ENCODE measurements at regions not wholly inside any gene's neighbourhood (a gene's known extent, or its start where the extent isn't known, plus 50 kb on each side); places are given as distances from the start of the nearest gene placed in this dataset.

GRCh38 chr6:74408844-74409243 lies 712.8 kb downstream of the CD109 start (continued):
- TF ChIP-seq ZNF462 (CRISPR knock-in tag; IDR thresholded peaks at IDR 0.05) (no peak), CREB1 (CRISPR knock-in tag; IDR thresholded peaks at IDR 0.05; ENCODE audit: low read depth) (no peak)

GRCh38 chr6:74404366-74404765 lies 708.4 kb downstream of the CD109 start:
- Mint-ChIP-seq H3K27me3 (ENCODE audit: insufficient read depth, low read depth, poor library complexity) (no peaks in the 10 kb centered on the region), H3K9me3 (peaks cover 5% of the 10 kb centered on the region; the same call in 1 of the 3 replicates), H3K27ac (no peak overlapping the region), H3K4me1 (no peaks in the 10 kb centered on the region), H3K36me3 (ENCODE audit: low read depth) (no peaks in the 10 kb centered on the region; the same call in 1 of the 3 replicates), H3K4me3 (no peak overlapping the region)
- H3K9me2 ChIP-seq (ENCODE audit: insufficient read depth), result peaks cover 3% of the 10 kb centered on the region; the same call in 1 of the 2 replicates
- no peak overlapping the region for H3K27ac ChIP-seq (ENCODE audit: low read depth)
- no peaks in the 10 kb centered on the region for H3K36me3 ChIP-seq (ENCODE audit: insufficient read depth)
- no peak overlapping the region for H3K4me3 ChIP-seq
- ATAC-seq (no peak), DNase-seq (ENCODE audit: low spot score) (no peak)
- H3K4me1 ChIP-seq (ENCODE audit: insufficient read depth), result peaks cover 4% of the 10 kb centered on the region; the same call in 1 of the 2 replicates
- no peak overlapping the region for H2AFZ ChIP-seq
- no peaks in the 10 kb centered on the region for H4K20me1 ChIP-seq (replicated peaks; ENCODE audit: insufficient read depth)
- H3K79me2 ChIP-seq (replicated peaks; ENCODE audit: insufficient read depth), result no peaks in the 10 kb centered on the region
- no peaks in the 10 kb centered on the region for H3F3A ChIP-seq (replicated peaks; ENCODE audit: low read depth)
- no peak overlapping the region for H3K4me2 ChIP-seq
- H3K27me3 ChIP-seq (ENCODE audit: insufficient read depth), result no peaks in the 10 kb centered on the region
- TF ChIP-seq POLR2AphosphoS5 (IDR thresholded peaks at IDR 0.05; ENCODE audit: low read depth) (no peak), CREB1 (CRISPR knock-in tag; IDR thresholded peaks at IDR 0.05; ENCODE audit: low read depth) (no peak), STAT1 (IDR thresholded peaks at IDR 0.05; ENCODE audit: unreplicated experiment) (no peak), ZNF114 (CRISPR knock-in tag; IDR thresholded peaks at IDR 0.05) (no peak), EZH2 (IDR thresholded peaks at IDR 0.05; ENCODE audit: low read depth, unreplicated experiment) (no peak), EZH2phosphoT487 (IDR thresholded peaks at IDR 0.05; ENCODE audit: unreplicated experiment) (no peak), JUNB (IDR thresholded peaks at IDR 0.05; ENCODE audit: unreplicated experiment) (no peak), CTCF (conservative IDR thresholded peaks at IDR 0.05; ENCODE audit: low read depth in 2 of 2) (no peak), ZNF331 (CRISPR knock-in tag; IDR thresholded peaks at IDR 0.05; ENCODE audit: low read depth) (no peak), ETS1 (IDR thresholded peaks at IDR 0.05) (no peak), NANOG (IDR thresholded peaks at IDR 0.05; ENCODE audit: borderline replicate concordance) (no peak)
- TF ChIP-seq, protein P1, sequence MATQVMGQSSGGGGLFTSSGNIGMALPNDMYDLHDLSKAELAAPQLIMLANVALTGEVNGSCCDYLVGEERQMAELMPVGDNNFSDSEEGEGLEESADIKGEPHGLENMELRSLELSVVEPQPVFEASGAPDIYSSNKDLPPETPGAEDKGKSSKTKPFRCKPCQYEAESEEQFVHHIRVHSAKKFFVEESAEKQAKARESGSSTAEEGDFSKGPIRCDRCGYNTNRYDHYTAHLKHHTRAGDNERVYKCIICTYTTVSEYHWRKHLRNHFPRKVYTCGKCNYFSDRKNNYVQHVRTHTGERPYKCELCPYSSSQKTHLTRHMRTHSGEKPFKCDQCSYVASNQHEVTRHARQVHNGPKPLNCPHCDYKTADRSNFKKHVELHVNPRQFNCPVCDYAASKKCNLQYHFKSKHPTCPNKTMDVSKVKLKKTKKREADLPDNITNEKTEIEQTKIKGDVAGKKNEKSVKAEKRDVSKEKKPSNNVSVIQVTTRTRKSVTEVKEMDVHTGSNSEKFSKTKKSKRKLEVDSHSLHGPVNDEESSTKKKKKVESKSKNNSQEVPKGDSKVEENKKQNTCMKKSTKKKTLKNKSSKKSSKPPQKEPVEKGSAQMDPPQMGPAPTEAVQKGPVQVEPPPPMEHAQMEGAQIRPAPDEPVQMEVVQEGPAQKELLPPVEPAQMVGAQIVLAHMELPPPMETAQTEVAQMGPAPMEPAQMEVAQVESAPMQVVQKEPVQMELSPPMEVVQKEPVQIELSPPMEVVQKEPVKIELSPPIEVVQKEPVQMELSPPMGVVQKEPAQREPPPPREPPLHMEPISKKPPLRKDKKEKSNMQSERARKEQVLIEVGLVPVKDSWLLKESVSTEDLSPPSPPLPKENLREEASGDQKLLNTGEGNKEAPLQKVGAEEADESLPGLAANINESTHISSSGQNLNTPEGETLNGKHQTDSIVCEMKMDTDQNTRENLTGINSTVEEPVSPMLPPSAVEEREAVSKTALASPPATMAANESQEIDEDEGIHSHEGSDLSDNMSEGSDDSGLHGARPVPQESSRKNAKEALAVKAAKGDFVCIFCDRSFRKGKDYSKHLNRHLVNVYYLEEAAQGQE (IDR thresholded peaks at IDR 0.05; ENCODE audit: unreplicated experiment), result no peak

Measured in GM23338 (cell line).